B cell (primary cell): ENCODE measurements at regions not wholly inside any gene's neighbourhood (a gene's known extent, or its start where the extent isn't known, plus 50 kb on each side); places are given as distances from the start of the nearest gene placed in this dataset.

Experiments
- ATAC-seq: fragments of 200-7000 bp; cut with Tn5 transposase; one replicate; pipeline ENCODE4 v1.10.0; 2021; ENCODE audit warnings: low read depth, mild to moderate bottlenecking, moderate number of reproducible peaks, moderate library complexity
- CTCF ChIA-PET: fragments of 350-600 bp; sonication (Branson Sonifier 250); formaldehyde crosslinking; loops from one replicate; lab custom pipeline; 2021; ENCODE audit warnings: antibody characterized with exemption, inconsistent platforms; lab: Charles Lee
- POLR2A ChIA-PET: fragments of 350-600 bp; sonication (Branson Sonifier 250); formaldehyde crosslinking; loops from one replicate; lab custom pipeline; 2021; ENCODE audit warnings: antibody characterized with exemption; lab: Charles Lee
- DNase-seq: peaks from one replicate; pipeline ENCODE4 v3.0.0; 2013
- H2AFZ ChIP-seq: 2 replicates; pipeline ENCODE4 v1.6.1; 2012; ENCODE audit warnings: mild to moderate bottlenecking, low read depth, low read length; ENCODE audit not compliant: insufficient read depth, poor library complexity, severe bottlenecking
- H3K27ac ChIP-seq, 2 donors: 1 replicate in 1 of 2; 2 replicates in 1 of 2; pipeline ENCODE4 v1.5.1; 2012 to 2013; ENCODE audit warnings: low read length in 2 of 2, mild to moderate bottlenecking in 2 of 2, moderate library complexity in 1 of 2
- H3K27me3 ChIP-seq, 4 experiments: fragments of 200-600 bp in 1 of 4; sonication (generic) in 1 of 4; replicated peaks in 1 of 4; 1 replicate in 2 of 4; 2 replicates in 2 of 4; pipeline versions ENCODE4 v1.6.1 to v1.7.0; 2013 to 2016; ENCODE audit warnings: low read length in 3 of 4, mild to moderate bottlenecking in 2 of 4, mixed read lengths in 1 of 4, moderate library complexity in 1 of 4; ENCODE audit not compliant: insufficient read depth in 4 of 4, control insufficient read depth in 3 of 4; ENCODE audit errors: control extremely low read depth in 1 of 4
- H3K36me3 ChIP-seq, 2 experiments: replicated peaks in 1 of 2; 1 replicate in 1 of 2; 2 replicates in 1 of 2; pipeline versions ENCODE4 v1.6.1 to v1.7.1; 2013; ENCODE audit warnings: low read length in 1 of 2; ENCODE audit not compliant: insufficient read depth in 2 of 2, control insufficient read depth in 1 of 2; ENCODE audit errors: control extremely low read depth in 1 of 2, extremely low read depth in 1 of 2
- H3K4me1 ChIP-seq, 2 donors: fragments of 200-600 bp in 1 of 2; sonication (generic) in 1 of 2; 1 replicate in 1 of 2; 2 replicates in 1 of 2; pipeline versions ENCODE4 v1.5.1 to v1.6.1; 2013 to 2017; ENCODE audit warnings: low read length in 2 of 2; ENCODE audit not compliant: control insufficient read depth in 2 of 2, insufficient read depth in 2 of 2
- H3K4me2 ChIP-seq: replicated peaks from 2 replicates; pipeline ENCODE3; 2012; ENCODE audit warnings: mild to moderate bottlenecking, low read depth, low read length; ENCODE audit not compliant: poor library complexity, severe bottlenecking
- H3K4me3 ChIP-seq, 5 experiments: fragments of 200-600 bp in 1 of 5; sonication (generic) in 1 of 5; 1 replicate in 3 of 5; 2 replicates in 2 of 5; pipeline versions ENCODE4 v1.5.1 to v1.7.0; 2011 to 2016; ENCODE audit warnings: low read length in 4 of 5, mild to moderate bottlenecking in 4 of 5, low read depth in 2 of 5, control low read depth in 1 of 5, moderate library complexity in 1 of 5; ENCODE audit not compliant: insufficient read depth in 1 of 5; ENCODE audit errors: control extremely low read depth in 1 of 5, extremely low read depth in 1 of 5
- H3K79me2 ChIP-seq: fragments of 200-600 bp; sonication (generic); one replicate; pipeline ENCODE4 v1.6.0; 2016; ENCODE audit warnings: low read length; ENCODE audit not compliant: control insufficient read depth, insufficient read depth
- H3K9ac ChIP-seq: fragments of 200-600 bp; sonication (generic); 2 replicates; pipeline ENCODE4 v1.6.1; 2017; ENCODE audit warnings: mild to moderate bottlenecking, low read length, moderate library complexity
- H3K9me3 ChIP-seq, 3 donors: one replicate each; pipeline versions ENCODE4 v1.6.1 to v1.7.1; 2013; ENCODE audit warnings: low read length in 2 of 3; ENCODE audit not compliant: control insufficient read depth in 2 of 3, insufficient read depth in 1 of 3; ENCODE audit errors: control extremely low read depth in 1 of 3
- H4K20me1 ChIP-seq: 2 replicates; pipeline ENCODE4 v1.6.0; 2012; ENCODE audit warnings: mild to moderate bottlenecking, low read length; ENCODE audit not compliant: insufficient read depth, control insufficient read depth, poor library complexity, severe bottlenecking
- H3K27ac Mint-ChIP-seq: one replicate; pipeline ENCODE4 v1.8.0; 2021; ENCODE audit warnings: mixed read lengths
- H3K27me3 Mint-ChIP-seq: one replicate; pipeline ENCODE4 v1.8.0; 2021; ENCODE audit warnings: mixed read lengths
- H3K4me1 Mint-ChIP-seq: one replicate; pipeline ENCODE4 v1.8.0; 2021; ENCODE audit warnings: mixed read lengths
- H3K4me3 Mint-ChIP-seq: one replicate; pipeline ENCODE4 v1.8.0; 2021; ENCODE audit warnings: mixed read lengths
- H3K9me3 Mint-ChIP-seq: one replicate; pipeline ENCODE4 v1.8.0; 2022; ENCODE audit warnings: mixed read lengths; ENCODE audit not compliant: insufficient read depth
- EZH2 ChIP-seq: IDR thresholded peaks from 2 replicates; pipeline ENCODE4 v1.6.1; 2012; ENCODE audit warnings: borderline replicate concordance, low read depth, mild to moderate bottlenecking, moderate library complexity, low read length; ENCODE audit not compliant: insufficient read depth, poor library complexity, severe bottlenecking
- WGBS: methylation state at CpG from one replicate; pipeline ENCODE4 v1.1.5; 2013; ENCODE audit warnings: missing lambda C conversion rate; ENCODE audit not compliant: insufficient coverage; 5-methylcytosine and 5-hydroxymethylcytosine counted together
- intact Hi-C: fragments of 100-400 bp; cut with micrococcal nuclease; formaldehyde crosslinking; loops from one replicate; pipeline ENCODE4 v1.10.0; 2022
- TF ChIP-seq, protein P1 (sequence below): fragments of 200-600 bp; IDR thresholded peaks from one replicate; pipeline ENCODE4 v1.8.0; 2022; ENCODE audit warnings: antibody characterized with exemption, mild to moderate bottlenecking

DNA sequence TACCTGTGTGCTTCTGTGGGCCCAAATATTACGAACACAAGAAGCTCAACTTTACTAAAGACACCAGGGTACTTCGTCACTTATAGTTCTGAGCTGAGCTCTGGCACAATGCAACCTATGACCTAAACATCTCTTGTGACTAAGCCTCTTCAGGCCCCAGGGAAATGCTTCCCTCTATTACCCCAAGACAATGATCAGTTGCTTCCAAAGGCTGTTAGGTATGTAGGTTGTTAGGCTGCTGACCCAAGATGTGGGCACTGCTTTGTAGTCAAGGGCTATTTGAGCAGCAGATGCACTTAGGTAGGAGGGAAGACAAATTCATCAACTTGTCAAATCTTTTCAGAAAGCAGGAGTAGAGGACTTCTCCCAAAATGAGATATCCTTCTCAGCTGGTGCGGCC lies 640.1 kb downstream of the EPHA4 start:
- Mint-ChIP-seq H3K4me1 (no peaks in the 10 kb centered on the region), H3K9me3 (peaks cover 12% of the 10 kb centered on the region), H3K4me3 (no peak overlapping the region), H3K27me3 (no peaks in the 10 kb centered on the region), H3K27ac (no peak overlapping the region)
- ATAC-seq (no peak), DNase-seq (no peak)
- Histone ChIP-seq H3K4me2 (no peak overlapping the region), H3K27ac (no peak overlapping the region), H2AFZ (no peak overlapping the region), H3K27me3 (no peaks in the 10 kb centered on the region), H3K9ac (no peak overlapping the region), H3K4me3 (no peak overlapping the region), H3K36me3 (no peaks in the 10 kb centered on the region), H3K4me1 (no peaks in the 10 kb centered on the region), H3K79me2 (no peaks in the 10 kb centered on the region), H4K20me1 (no peaks in the 10 kb centered on the region), H3K9me3 (peaks cover 0 to 8% (median 0%) of the 10 kb centered on the region in 3 donors)
- intact Hi-C loops, result no loop called here
- CTCF ChIA-PET, result no interaction called here
- WGBS, result 100% methylated on average over 1 of the region's 3 CpGs
- POLR2A ChIA-PET, result no interaction called here
- TF ChIP-seq, protein P1, sequence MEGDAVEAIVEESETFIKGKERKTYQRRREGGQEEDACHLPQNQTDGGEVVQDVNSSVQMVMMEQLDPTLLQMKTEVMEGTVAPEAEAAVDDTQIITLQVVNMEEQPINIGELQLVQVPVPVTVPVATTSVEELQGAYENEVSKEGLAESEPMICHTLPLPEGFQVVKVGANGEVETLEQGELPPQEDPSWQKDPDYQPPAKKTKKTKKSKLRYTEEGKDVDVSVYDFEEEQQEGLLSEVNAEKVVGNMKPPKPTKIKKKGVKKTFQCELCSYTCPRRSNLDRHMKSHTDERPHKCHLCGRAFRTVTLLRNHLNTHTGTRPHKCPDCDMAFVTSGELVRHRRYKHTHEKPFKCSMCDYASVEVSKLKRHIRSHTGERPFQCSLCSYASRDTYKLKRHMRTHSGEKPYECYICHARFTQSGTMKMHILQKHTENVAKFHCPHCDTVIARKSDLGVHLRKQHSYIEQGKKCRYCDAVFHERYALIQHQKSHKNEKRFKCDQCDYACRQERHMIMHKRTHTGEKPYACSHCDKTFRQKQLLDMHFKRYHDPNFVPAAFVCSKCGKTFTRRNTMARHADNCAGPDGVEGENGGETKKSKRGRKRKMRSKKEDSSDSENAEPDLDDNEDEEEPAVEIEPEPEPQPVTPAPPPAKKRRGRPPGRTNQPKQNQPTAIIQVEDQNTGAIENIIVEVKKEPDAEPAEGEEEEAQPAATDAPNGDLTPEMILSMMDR, result no peak
- TF ChIP-seq EZH2, result no peak

DNA sequence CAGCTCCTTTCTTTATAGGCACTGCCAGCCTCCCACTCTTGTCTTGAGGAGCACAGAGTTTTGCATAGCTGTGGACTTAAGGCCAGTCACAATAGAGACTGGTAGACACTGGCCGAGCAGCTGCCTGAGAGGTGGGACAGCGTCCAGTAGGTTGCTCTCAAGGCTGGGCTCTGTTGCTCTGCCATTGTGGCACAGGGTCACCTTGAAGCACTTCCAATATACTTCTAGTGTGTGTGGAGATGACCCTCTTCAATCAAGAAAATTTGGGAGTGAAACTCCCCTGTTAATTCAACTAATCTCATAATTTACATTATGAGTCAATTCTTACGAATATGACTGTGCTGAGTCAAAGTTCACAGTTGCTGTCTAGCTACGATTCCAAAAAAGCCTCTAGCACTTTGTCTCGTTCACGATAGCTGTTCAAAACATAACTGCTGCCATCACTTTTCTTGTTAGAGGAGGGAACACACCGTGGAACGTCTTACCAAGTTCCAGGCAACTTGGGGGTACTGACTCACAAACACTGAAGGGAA lies 636.2 kb downstream of the EPHA4 start:
- WGBS, result 88% methylated on average over 5 of the region's 8 CpGs
- TF ChIP-seq, protein P1, result no peak
- TF ChIP-seq EZH2, result no peak
- no peaks in the 10 kb centered on the region for H4K20me1 ChIP-seq
- no peaks in the 10 kb centered on the region for H3K9me3 ChIP-seq
- H3K4me2 ChIP-seq, result no peak overlapping the region
- ChIA-PET CTCF (no interaction called here), POLR2A (no interaction called here)
- H3K4me3 ChIP-seq, result no peak overlapping the region
- H3K27ac ChIP-seq, result no peak overlapping the region
- no peak overlapping the region for H3K4me3 Mint-ChIP-seq
- ATAC-seq (no peak), DNase-seq (no peak)
- H3K27me3 Mint-ChIP-seq, result no peaks in the 10 kb centered on the region
- no peaks in the 10 kb centered on the region for H3K4me1 Mint-ChIP-seq
- H3K9me3 Mint-ChIP-seq, result no peaks in the 10 kb centered on the region
- H3K79me2 ChIP-seq, result no peaks in the 10 kb centered on the region
- no peak overlapping the region for H3K9ac ChIP-seq
- H3K27ac Mint-ChIP-seq, result no peak overlapping the region
- no peaks in the 10 kb centered on the region for H3K4me1 ChIP-seq
- H2AFZ ChIP-seq, result no peak overlapping the region
- H3K36me3 ChIP-seq, result no peaks in the 10 kb centered on the region
- H3K27me3 ChIP-seq, result no peaks in the 10 kb centered on the region
- intact Hi-C loops, result no loop called here
